CMK (cell line): ENCODE measurements at regions not wholly inside any gene's neighbourhood (a gene's known extent, or its start where the extent isn't known, plus 50 kb on each side); places are given as distances from the start of the nearest gene placed in this dataset.
"Not testable (repeated sequence)": the region's sequence is repeated elsewhere in the genome, so short reads cannot be mapped to it uniquely, and the experiment has no call there.

ENCODE experiments used
- DNase-seq: peaks from one replicate; pipeline ENCODE4 v3.0.0-alpha.2; 2010; ENCODE audit warnings: low read depth

- no peak for DNase-seq
Measured at GRCh38 chr9:135358552-135358940, 121.0 kb upstream of the PPP1R26 start.

- no peak for DNase-seq
Measured at GRCh38 chr9:135359764-135360163, 119.8 kb upstream of the PPP1R26 start.

- no peak for DNase-seq
Measured at GRCh38 chr9:135360617-135361016, 119.0 kb upstream of the PPP1R26 start.

GRCh38 chr9:135361668-135362067 lies 117.9 kb upstream of the PPP1R26 start:
- DNase-seq = not testable (repeated sequence)

GRCh38 chr9:135363596-135363995 lies 116.0 kb upstream of the PPP1R26 start:
- DNase-seq = no peak

- DNase-seq = no peak
Measured at GRCh38 chr9:135365013-135365768, 114.4 kb upstream of the PPP1R26 start.

- DNase-seq = no peak
Measured at GRCh38 chr9:135366104-135366503, 113.5 kb upstream of the PPP1R26 start.

GRCh38 chr9:135369412-135369990 lies 110.1 kb upstream of the PPP1R26 start:
- DNase-seq = no peak

GRCh38 chr9:135370411-135371375 lies 108.9 kb upstream of the PPP1R26 start:
- no peak for DNase-seq

- no peak for DNase-seq
Measured at GRCh38 chr9:135371535-135371934, 108.0 kb upstream of the PPP1R26 start.

GRCh38 chr9:135372036-135372435 lies 107.5 kb upstream of the PPP1R26 start:
- DNase-seq = no peak

GRCh38 chr9:135372501-135373008 lies 107.0 kb upstream of the PPP1R26 start:
- DNase-seq = no peak

GRCh38 chr9:135373151-135373685 lies 106.4 kb upstream of the PPP1R26 start:
- DNase-seq = no peak

- no peak for DNase-seq
Measured at GRCh38 chr9:135373820-135374219, 105.8 kb upstream of the PPP1R26 start.

- DNase-seq = no peak
Measured at GRCh38 chr9:135374591-135374990, 105.0 kb upstream of the PPP1R26 start.

- no peak for DNase-seq
Measured at GRCh38 chr9:135375001-135375400, 104.6 kb upstream of the PPP1R26 start.

GRCh38 chr9:135376511-135377265 lies 102.9 kb upstream of the PPP1R26 start:
- no peak for DNase-seq

- DNase-seq = no peak
Measured at GRCh38 chr9:135377431-135377830, 102.2 kb upstream of the PPP1R26 start.

GRCh38 chr9:135378751-135379150 lies 100.8 kb upstream of the PPP1R26 start:
- no peak for DNase-seq

GRCh38 chr9:135379540-135380267 lies 99.9 kb upstream of the PPP1R26 start:
- DNase-seq = no peak
